Thyroid gland (tissue), 4 donors: ENCODE measurements at regions not wholly inside any gene's neighbourhood (a gene's known extent, or its start where the extent isn't known, plus 50 kb on each side); places are given as distances from the start of the nearest gene placed in this dataset.

ENCODE experiments used
- DNase-seq, 2 donors: peaks; one replicate each; pipeline ENCODE4 v3.0.0-alpha.2; 2019
- H3K27ac ChIP-seq, 3 donors: fragments of 200-600 bp; sonication (generic); 1 replicate in 2 of 3; 2 replicates in 1 of 3; pipeline ENCODE4 v1.5.1; 2016 to 2019; ENCODE audit warnings: mild to moderate bottlenecking in 1 of 3, moderate library complexity in 1 of 3
- H3K27me3 ChIP-seq: fragments of 200-600 bp; sonication (generic); one replicate; pipeline ENCODE4 v1.5.1; 2019
- H3K36me3 ChIP-seq, 2 donors: fragments of 200-600 bp; sonication (generic); one replicate each; pipeline ENCODE4 v1.5.1; 2016 to 2019
- H3K4me1 ChIP-seq, 2 donors: fragments of 200-600 bp; sonication (generic); one replicate each; pipeline ENCODE4 v1.5.1; 2017 to 2019
- H3K4me3 ChIP-seq, 3 donors: fragments of 200-600 bp; sonication (generic); replicated peaks in 1 of 3; 1 replicate in 2 of 3; 2 replicates in 1 of 3; pipeline ENCODE4 v1.5.1; 2016; ENCODE audit warnings: mild to moderate bottlenecking in 1 of 3
- H3K9me3 ChIP-seq: fragments of 200-600 bp; sonication (generic); one replicate; pipeline ENCODE4 v1.5.1; 2017
- POLR2A ChIP-seq, 2 donors: fragments of 450-650 bp; IDR thresholded peaks; one replicate each; pipeline ENCODE4 v1.6.1; 2017; ENCODE audit warnings: antibody characterized with exemption in 2 of 2, mild to moderate bottlenecking in 2 of 2, moderate library complexity in 1 of 2
- WGBS, 2 donors: methylation state at CpG; one replicate each; pipeline ENCODE4 v1.1.5; 2017; 5-methylcytosine and 5-hydroxymethylcytosine counted together
- intact Hi-C: fragments of 100-400 bp; cut with DNase I; formaldehyde crosslinking; loops from one replicate; pipeline ENCODE4 v1.15.1; 2023
- TF ChIP-seq, protein P1 (sequence below), 6 experiments: fragments of 200-600 bp in 3 of 6; fragments of 450-650 bp in 3 of 6; sonication (generic) in 3 of 6; IDR thresholded peaks; one replicate each; pipeline ENCODE4 v1.5.1; 2016 to 2019; ENCODE audit warnings: antibody characterized with exemption in 6 of 6, mild to moderate bottlenecking in 2 of 6, inconsistent platforms in 1 of 6, moderate library complexity in 1 of 6

DNA sequence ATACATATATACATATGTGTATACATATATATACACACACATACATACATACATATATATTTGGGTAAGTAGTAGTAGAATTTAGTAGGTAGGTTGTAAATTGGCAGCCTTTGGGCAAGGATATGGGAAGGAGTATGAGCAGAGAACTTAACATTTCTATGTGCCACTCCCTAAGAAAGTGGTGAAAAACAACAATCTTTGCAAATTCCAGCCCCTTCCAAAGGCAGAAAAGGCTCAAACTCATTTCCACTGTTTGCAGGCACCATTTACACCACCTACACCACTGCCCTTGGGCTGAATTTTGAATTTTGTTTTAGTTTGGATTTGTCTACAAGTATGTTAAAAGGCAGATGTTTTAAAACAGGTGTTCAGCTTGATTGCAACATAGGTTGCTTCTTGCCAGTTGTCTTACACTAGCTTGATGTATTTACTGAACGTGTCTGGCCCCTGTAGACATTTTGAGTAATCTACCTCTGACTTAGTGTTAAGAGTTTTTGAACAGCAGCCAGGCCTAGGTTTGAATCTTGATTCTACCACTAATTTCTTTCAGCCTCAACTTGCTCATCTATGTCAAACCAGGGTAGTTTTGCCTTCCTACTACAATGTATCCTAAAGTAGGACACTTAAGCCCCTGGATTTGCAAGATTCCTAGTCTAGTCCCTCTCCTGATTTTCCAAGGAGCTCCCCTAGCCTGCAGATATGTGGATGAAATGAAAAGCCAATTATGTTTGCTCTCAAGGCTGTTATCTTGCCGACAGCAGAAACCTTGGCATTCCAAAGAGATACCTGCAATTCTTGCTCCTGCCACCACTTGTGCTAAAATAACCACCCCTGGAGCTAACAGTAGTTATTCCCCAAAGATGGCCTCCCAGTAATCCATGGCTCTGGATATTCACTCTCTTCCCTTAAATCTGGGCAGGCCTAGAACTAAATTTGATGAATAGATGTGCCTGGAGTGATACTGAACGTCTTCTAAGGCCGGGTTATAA is 156.2 kb upstream of the SLC44A1 start:
- WGBS, 2 donors: 57 to 67% methylated on average over 4 of the region's 4 CpGs
- no peak overlapping the region for H3K27ac ChIP-seq
- no peak overlapping the region for H3K4me3 ChIP-seq
- no peaks in the 10 kb centered on the region for H3K36me3 ChIP-seq
- TF ChIP-seq POLR2A (IDR thresholded peaks at IDR 0.05): no peak
- TF ChIP-seq, protein P1, sequence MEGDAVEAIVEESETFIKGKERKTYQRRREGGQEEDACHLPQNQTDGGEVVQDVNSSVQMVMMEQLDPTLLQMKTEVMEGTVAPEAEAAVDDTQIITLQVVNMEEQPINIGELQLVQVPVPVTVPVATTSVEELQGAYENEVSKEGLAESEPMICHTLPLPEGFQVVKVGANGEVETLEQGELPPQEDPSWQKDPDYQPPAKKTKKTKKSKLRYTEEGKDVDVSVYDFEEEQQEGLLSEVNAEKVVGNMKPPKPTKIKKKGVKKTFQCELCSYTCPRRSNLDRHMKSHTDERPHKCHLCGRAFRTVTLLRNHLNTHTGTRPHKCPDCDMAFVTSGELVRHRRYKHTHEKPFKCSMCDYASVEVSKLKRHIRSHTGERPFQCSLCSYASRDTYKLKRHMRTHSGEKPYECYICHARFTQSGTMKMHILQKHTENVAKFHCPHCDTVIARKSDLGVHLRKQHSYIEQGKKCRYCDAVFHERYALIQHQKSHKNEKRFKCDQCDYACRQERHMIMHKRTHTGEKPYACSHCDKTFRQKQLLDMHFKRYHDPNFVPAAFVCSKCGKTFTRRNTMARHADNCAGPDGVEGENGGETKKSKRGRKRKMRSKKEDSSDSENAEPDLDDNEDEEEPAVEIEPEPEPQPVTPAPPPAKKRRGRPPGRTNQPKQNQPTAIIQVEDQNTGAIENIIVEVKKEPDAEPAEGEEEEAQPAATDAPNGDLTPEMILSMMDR (IDR thresholded peaks at IDR 0.05): no peak
- H3K9me3 ChIP-seq: no peaks in the 10 kb centered on the region
- no peak for DNase-seq
- no peaks in the 10 kb centered on the region for H3K27me3 ChIP-seq
- no peaks in the 10 kb centered on the region for H3K4me1 ChIP-seq
- intact Hi-C loops: no loop called here

DNA sequence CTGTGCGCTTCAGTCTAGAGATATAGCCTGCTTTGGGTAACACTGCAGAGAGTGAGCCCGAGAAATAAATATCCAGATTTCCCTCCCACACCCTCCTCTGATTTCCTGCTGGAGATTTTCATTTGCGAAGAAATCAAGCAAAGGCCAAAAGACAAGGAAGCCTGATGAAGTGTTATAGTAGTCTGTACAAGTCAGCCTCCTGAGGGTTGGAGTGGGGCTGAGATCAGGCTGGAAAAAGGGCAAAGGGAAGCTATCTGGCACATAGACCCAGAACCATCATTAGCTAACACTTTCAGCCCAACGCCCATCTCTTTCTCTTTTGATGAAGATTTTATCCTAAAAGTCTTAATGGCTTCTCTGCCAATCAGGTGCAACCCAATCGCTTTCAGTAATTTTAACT is 154.6 kb upstream of the SLC44A1 start:
- DNase-seq: no peak
- H3K4me3 ChIP-seq: no peak overlapping the region
- WGBS, 2 donors: 75 to 89% methylated on average over 5 of the region's 5 CpGs
- H3K4me1 ChIP-seq: no peaks in the 10 kb centered on the region
- H3K36me3 ChIP-seq: no peaks in the 10 kb centered on the region
- intact Hi-C loops: no loop called here
- no peaks in the 10 kb centered on the region for H3K27me3 ChIP-seq
- no peak overlapping the region for H3K27ac ChIP-seq
- H3K9me3 ChIP-seq: no peaks in the 10 kb centered on the region
- TF ChIP-seq, protein P1 (IDR thresholded peaks at IDR 0.05): no peak
- TF ChIP-seq POLR2A (IDR thresholded peaks at IDR 0.05): no peak

DNA sequence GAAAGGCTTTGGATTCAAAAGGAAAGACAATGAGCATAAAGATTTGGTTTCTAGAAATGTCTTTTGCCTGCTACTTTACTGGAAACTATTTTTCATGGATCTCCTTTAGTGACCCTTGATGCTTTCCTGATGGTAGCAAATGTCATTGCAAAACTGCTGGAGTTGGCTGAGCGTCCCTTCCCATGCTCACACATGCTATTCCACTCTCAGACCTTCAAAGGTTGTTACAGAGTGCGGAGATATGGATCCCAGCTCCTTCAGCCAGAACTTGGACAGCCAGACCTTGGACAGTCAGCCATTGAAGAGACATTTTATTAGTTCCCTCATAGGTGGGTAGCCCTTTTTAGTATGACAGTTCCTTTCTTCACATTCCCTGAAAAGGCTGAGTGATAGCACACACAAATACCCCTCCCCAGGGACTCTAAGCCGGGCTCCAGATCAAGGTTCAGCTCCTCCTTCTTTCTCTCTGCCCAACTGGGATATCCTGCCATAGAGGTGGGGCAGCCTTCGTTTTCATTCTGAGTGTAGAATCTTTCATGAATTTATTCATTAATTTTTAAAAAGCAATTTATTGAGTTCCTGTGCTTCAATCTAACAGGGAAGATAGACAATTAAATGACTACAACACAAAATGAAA is 153.3 kb upstream of the SLC44A1 start:
- Histone ChIP-seq H3K27ac (no peak overlapping the region), H3K36me3 (no peaks in the 10 kb centered on the region), H3K4me3 (no peak overlapping the region), H3K9me3 (no peaks in the 10 kb centered on the region), H3K4me1 (no peaks in the 10 kb centered on the region), H3K27me3 (no peaks in the 10 kb centered on the region)
- 68 to 74% methylated on average over 4 of the region's 4 CpGs for WGBS, 2 donors
- DNase-seq: no peak
- TF ChIP-seq, protein P1 (IDR thresholded peaks at IDR 0.05): no peak
- no peak for TF ChIP-seq POLR2A (IDR thresholded peaks at IDR 0.05)
- intact Hi-C loops: no loop called here

DNA sequence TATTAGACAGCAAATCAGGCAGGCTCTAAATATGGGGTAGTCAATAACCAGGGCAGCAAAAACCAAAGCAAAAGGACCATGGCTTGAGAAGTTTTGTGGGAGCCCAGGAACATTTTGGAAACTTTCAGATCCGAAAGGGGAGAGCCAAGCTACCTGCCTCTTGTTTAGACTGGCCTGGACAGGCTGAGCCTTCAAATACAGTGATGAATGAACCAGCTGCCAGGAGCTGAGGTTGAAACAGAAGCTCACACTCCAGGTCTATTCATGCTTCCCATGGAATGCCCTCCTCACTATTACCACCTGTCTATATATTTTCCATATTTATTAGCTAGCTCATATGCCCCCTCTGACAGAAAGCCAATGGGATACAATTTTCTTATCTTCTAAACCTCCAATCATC is 150.8 kb upstream of the SLC44A1 start:
- Histone ChIP-seq H3K4me3 (no peak overlapping the region), H3K36me3 (no peaks in the 10 kb centered on the region), H3K4me1 (no peaks in the 10 kb centered on the region), H3K27ac (no peak overlapping the region), H3K27me3 (no peaks in the 10 kb centered on the region), H3K9me3 (no peaks in the 10 kb centered on the region)
- TF ChIP-seq, protein P1 (IDR thresholded peaks at IDR 0.05): no peak
- intact Hi-C loops: no loop called here
- 95 to 100% methylated on average over 1 of the region's 1 CpG for WGBS, 2 donors
- DNase-seq: no peak

GRCh38 chr9:105098370-105098769 is 146.1 kb upstream of the SLC44A1 start:
- H3K27me3 ChIP-seq: no peaks in the 10 kb centered on the region
- no peaks in the 10 kb centered on the region for H3K9me3 ChIP-seq
- 57 to 80% methylated on average over 2 of the region's 2 CpGs for WGBS, 2 donors
- no peaks in the 10 kb centered on the region for H3K36me3 ChIP-seq
- intact Hi-C loops: no loop called here
- H3K4me3 ChIP-seq: no peak overlapping the region
- no peaks in the 10 kb centered on the region for H3K4me1 ChIP-seq
- TF ChIP-seq, protein P1 (IDR thresholded peaks at IDR 0.05): no peak
- no peak for TF ChIP-seq POLR2A (IDR thresholded peaks at IDR 0.05)
- H3K27ac ChIP-seq: no peak overlapping the region
- DNase-seq: no peak
